WTC11 (cell line): ENCODE measurements at regions not wholly inside any gene's neighbourhood (a gene's known extent, or its start where the extent isn't known, plus 50 kb on each side); places are given as distances from the start of the nearest gene placed in this dataset.

Experiments used
- ATAC-seq: fragments of 200-7000 bp; cut with Tn5 transposase; 2 replicates; pipeline ENCODE4 v1.10.0; 2021; ENCODE audit warnings: mild to moderate bottlenecking, moderate library complexity
- CTCF ChIA-PET: fragments of 300-600 bp; sonication (Branson Sonifier 250); formaldehyde crosslinking; loops from one replicate; lab custom pipeline; 2021; ENCODE audit warnings: antibody characterized with exemption; lab: Charles Lee
- POLR2A ChIA-PET: fragments of 350-600 bp; sonication (Branson Sonifier 250); formaldehyde crosslinking; loops from one replicate; lab custom pipeline; 2021; ENCODE audit warnings: antibody characterized with exemption; lab: Charles Lee
- DNase-seq: peaks from one replicate; pipeline ENCODE4 v3.0.0; 2021; ENCODE audit warnings: low spot score
- H3K27ac Mint-ChIP-seq: 2 replicates; pipeline ENCODE4 v1.8.0; 2021; ENCODE audit warnings: mixed read lengths
- H3K27me3 Mint-ChIP-seq: 2 replicates; pipeline ENCODE4 v1.8.0; 2021; ENCODE audit warnings: low read depth, mild to moderate bottlenecking, moderate library complexity, mixed read lengths
- H3K36me3 Mint-ChIP-seq: 2 replicates; pipeline ENCODE4 v1.8.0; 2021; ENCODE audit warnings: mixed read lengths
- H3K4me1 Mint-ChIP-seq: 2 replicates; pipeline ENCODE4 v1.8.0; 2022; ENCODE audit warnings: mixed read lengths
- H3K4me3 Mint-ChIP-seq: 2 replicates; pipeline ENCODE4 v1.8.0; 2021; ENCODE audit warnings: mild to moderate bottlenecking, moderate library complexity, mixed read lengths
- H3K9me3 Mint-ChIP-seq: 2 replicates; pipeline ENCODE4 v1.8.0; 2021; ENCODE audit warnings: mixed read lengths
- ATF1 ChIP-seq: sonication (generic); formaldehyde crosslinking; IDR thresholded peaks from 2 replicates; pipeline ENCODE4 v1.8.1; 2023; ENCODE audit warnings: mild to moderate bottlenecking, moderate library complexity, missing genetic modification reagents
- ELF4 ChIP-seq: sonication (generic); formaldehyde crosslinking; IDR thresholded peaks from 2 replicates; pipeline ENCODE4 v1.8.1; 2022; ENCODE audit warnings: low read depth, mild to moderate bottlenecking, moderate library complexity, missing genetic modification reagents
- ETV6 ChIP-seq: sonication (generic); formaldehyde crosslinking; IDR thresholded peaks from 2 replicates; pipeline ENCODE4 v1.8.1; 2022; ENCODE audit warnings: mild to moderate bottlenecking, missing genetic modification reagents
- FOXP1 ChIP-seq: sonication (generic); formaldehyde crosslinking; IDR thresholded peaks from 2 replicates; pipeline ENCODE4 v1.8.0; 2022; ENCODE audit warnings: missing genetic modification reagents, mild to moderate bottlenecking, moderate library complexity, borderline replicate concordance
- JAZF1 ChIP-seq: fragments of 250-450 bp; sonication (Bioruptor Pico); IDR thresholded peaks from 2 replicates; pipeline ENCODE4 v1.9.0; 2021; ENCODE audit warnings: moderate library complexity, mild to moderate bottlenecking, inconsistent platforms
- JUN ChIP-seq: sonication (generic); formaldehyde crosslinking; IDR thresholded peaks from 2 replicates; pipeline ENCODE4 v1.8.0; 2023; ENCODE audit warnings: mild to moderate bottlenecking, missing genetic modification reagents
- NFYB ChIP-seq: sonication (generic); formaldehyde crosslinking; conservative IDR thresholded peaks from 2 replicates; pipeline ENCODE4 v1.8.0; 2022; ENCODE audit warnings: low read depth, missing genetic modification reagents
- NR3C1 ChIP-seq: sonication (generic); formaldehyde crosslinking; conservative IDR thresholded peaks from 2 replicates; pipeline ENCODE4 v1.8.1; 2023; ENCODE audit warnings: low read depth, mild to moderate bottlenecking, missing genetic modification reagents
- SP1 ChIP-seq: sonication (generic); formaldehyde crosslinking; conservative IDR thresholded peaks from 2 replicates; pipeline ENCODE4 v1.8.1; 2022; ENCODE audit warnings: missing genetic modification reagents
- TCF7 ChIP-seq: sonication (generic); formaldehyde crosslinking; IDR thresholded peaks from 2 replicates; pipeline ENCODE4 v1.8.0; 2022; ENCODE audit warnings: mild to moderate bottlenecking, low read depth, missing genetic modification reagents, moderate library complexity
- ZNF219 ChIP-seq: sonication (generic); formaldehyde crosslinking; IDR thresholded peaks from 2 replicates; pipeline ENCODE4 v1.8.0; 2023; ENCODE audit warnings: missing genetic modification reagents, mild to moderate bottlenecking, borderline replicate concordance
- ZNF232 ChIP-seq: sonication (generic); formaldehyde crosslinking; IDR thresholded peaks from 2 replicates; pipeline ENCODE4 v1.8.0; 2022; ENCODE audit warnings: mild to moderate bottlenecking, missing genetic modification reagents
- TF ChIP-seq, protein P1 (sequence below): sonication (generic); formaldehyde crosslinking; IDR thresholded peaks from 2 replicates; pipeline ENCODE4 v1.8.0; 2022; ENCODE audit warnings: mild to moderate bottlenecking, missing genetic modification reagents
- TF ChIP-seq, protein P2 (sequence below): fragments of 250-450 bp; sonication (Bioruptor Pico); conservative IDR thresholded peaks from 2 replicates; pipeline ENCODE4 v1.9.0; 2021; ENCODE audit warnings: mild to moderate bottlenecking
- TF ChIP-seq, protein P3 (sequence below): sonication (generic); formaldehyde crosslinking; conservative IDR thresholded peaks from 2 replicates; pipeline ENCODE4 v1.8.1; 2023; ENCODE audit warnings: mild to moderate bottlenecking, low read depth, missing genetic modification reagents, moderate library complexity
- TF ChIP-seq, protein P4 (sequence below): sonication (generic); formaldehyde crosslinking; IDR thresholded peaks from 2 replicates; pipeline ENCODE4 v1.8.0; 2023; ENCODE audit warnings: mild to moderate bottlenecking, missing genetic modification reagents
- TF ChIP-seq, protein P5 (sequence below): fragments of 250-450 bp; sonication (Bioruptor Pico); IDR thresholded peaks from 2 replicates; pipeline ENCODE4 v1.9.0; 2021; ENCODE audit warnings: mild to moderate bottlenecking, borderline replicate concordance

DNA sequence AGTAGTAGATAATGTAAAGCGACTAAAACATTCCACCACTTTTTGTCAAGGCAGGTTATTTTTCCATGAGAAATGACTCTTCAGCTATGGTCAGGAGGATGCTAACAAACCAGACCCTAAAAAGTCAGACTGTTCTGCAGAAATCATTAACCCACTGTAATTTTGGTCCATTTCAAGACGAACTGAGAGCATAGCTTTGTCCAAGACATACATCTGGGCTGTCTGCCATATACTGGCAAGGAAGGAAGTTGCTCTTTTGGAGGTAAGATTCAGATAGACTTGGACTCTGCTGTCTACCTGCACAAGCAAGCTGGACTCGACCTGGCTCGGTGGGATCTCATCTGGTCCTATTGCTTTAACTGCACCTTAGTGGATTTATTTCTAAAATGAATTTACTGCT is 207.8 kb downstream of the POSTN start:
- H3K27me3 Mint-ChIP-seq = no peaks in the 10 kb centered on the region
- peaks cover 10% of the 10 kb centered on the region for H3K4me1 Mint-ChIP-seq
- POLR2A ChIA-PET = no interaction called here
- no peak for DNase-seq
- H3K9me3 Mint-ChIP-seq = 0 out of 2 replicates have a peak, but pooled peaks cover 3% of the 10 kb centered on the region
- no peak overlapping the region for H3K4me3 Mint-ChIP-seq
- ATAC-seq = no peak
- TF ChIP-seq JUN (CRISPR knock-in tag) (no peak), TCF7 (CRISPR knock-in tag) (no peak), ATF1 (no peak), NFYB (CRISPR knock-in tag) (no peak), FOXP1 (CRISPR knock-in tag) (no peak), JAZF1 (CRISPR knock-in tag) (no peak), SP1 (CRISPR knock-in tag) (no peak), NR3C1 (CRISPR knock-in tag) (no peak), ETV6 (CRISPR knock-in tag) (no peak), ZNF232 (no peak), ZNF219 (no peak), ELF4 (no peak)
- TF ChIP-seq, protein P1, sequence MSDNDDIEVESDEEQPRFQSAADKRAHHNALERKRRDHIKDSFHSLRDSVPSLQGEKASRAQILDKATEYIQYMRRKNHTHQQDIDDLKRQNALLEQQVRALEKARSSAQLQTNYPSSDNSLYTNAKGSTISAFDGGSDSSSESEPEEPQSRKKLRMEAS (CRISPR knock-in tag) = no peak
- TF ChIP-seq, protein P2, sequence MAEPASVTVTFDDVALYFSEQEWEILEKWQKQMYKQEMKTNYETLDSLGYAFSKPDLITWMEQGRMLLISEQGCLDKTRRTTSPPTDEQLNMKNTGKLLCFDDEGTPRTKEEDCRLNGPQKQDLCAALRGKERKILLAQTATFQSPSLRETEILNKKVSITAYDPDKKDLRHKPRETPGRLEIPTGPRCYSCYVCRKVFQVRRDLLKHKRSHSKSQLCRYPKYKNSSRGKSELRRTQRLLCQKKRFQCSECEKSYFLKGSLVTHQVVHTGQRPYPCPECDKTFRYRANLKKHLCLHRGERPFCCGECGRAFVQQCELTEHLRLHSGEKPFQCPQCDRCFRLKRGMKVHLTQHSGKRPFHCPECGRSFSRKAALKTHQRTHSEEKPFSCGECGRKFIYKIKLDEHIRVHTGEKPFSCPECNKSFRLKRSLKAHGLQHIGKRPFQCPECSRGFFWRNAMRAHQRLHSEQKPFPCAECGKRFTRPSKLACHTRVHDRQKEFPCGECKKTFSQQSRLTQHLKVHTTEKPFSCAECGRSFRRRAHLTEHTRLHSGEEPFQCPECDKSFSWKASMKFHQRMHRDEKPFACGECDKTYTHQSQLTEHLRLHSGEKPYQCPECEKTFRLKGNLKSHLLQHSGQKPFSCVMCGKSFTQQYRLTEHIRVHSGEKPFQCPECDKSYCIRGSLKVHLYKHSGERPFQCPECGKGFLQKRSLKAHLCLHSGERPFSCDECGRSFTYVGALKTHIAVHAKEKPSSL (CRISPR knock-in tag) = no peak
- TF ChIP-seq, protein P3, sequence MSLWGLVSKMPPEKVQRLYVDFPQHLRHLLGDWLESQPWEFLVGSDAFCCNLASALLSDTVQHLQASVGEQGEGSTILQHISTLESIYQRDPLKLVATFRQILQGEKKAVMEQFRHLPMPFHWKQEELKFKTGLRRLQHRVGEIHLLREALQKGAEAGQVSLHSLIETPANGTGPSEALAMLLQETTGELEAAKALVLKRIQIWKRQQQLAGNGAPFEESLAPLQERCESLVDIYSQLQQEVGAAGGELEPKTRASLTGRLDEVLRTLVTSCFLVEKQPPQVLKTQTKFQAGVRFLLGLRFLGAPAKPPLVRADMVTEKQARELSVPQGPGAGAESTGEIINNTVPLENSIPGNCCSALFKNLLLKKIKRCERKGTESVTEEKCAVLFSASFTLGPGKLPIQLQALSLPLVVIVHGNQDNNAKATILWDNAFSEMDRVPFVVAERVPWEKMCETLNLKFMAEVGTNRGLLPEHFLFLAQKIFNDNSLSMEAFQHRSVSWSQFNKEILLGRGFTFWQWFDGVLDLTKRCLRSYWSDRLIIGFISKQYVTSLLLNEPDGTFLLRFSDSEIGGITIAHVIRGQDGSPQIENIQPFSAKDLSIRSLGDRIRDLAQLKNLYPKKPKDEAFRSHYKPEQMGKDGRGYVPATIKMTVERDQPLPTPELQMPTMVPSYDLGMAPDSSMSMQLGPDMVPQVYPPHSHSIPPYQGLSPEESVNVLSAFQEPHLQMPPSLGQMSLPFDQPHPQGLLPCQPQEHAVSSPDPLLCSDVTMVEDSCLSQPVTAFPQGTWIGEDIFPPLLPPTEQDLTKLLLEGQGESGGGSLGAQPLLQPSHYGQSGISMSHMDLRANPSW (CRISPR knock-in tag) = no peak
- TF ChIP-seq, protein P4, sequence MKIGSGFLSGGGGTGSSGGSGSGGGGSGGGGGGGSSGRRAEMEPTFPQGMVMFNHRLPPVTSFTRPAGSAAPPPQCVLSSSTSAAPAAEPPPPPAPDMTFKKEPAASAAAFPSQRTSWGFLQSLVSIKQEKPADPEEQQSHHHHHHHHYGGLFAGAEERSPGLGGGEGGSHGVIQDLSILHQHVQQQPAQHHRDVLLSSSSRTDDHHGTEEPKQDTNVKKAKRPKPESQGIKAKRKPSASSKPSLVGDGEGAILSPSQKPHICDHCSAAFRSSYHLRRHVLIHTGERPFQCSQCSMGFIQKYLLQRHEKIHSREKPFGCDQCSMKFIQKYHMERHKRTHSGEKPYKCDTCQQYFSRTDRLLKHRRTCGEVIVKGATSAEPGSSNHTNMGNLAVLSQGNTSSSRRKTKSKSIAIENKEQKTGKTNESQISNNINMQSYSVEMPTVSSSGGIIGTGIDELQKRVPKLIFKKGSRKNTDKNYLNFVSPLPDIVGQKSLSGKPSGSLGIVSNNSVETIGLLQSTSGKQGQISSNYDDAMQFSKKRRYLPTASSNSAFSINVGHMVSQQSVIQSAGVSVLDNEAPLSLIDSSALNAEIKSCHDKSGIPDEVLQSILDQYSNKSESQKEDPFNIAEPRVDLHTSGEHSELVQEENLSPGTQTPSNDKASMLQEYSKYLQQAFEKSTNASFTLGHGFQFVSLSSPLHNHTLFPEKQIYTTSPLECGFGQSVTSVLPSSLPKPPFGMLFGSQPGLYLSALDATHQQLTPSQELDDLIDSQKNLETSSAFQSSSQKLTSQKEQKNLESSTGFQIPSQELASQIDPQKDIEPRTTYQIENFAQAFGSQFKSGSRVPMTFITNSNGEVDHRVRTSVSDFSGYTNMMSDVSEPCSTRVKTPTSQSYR = no peak
- TF ChIP-seq, protein P5, sequence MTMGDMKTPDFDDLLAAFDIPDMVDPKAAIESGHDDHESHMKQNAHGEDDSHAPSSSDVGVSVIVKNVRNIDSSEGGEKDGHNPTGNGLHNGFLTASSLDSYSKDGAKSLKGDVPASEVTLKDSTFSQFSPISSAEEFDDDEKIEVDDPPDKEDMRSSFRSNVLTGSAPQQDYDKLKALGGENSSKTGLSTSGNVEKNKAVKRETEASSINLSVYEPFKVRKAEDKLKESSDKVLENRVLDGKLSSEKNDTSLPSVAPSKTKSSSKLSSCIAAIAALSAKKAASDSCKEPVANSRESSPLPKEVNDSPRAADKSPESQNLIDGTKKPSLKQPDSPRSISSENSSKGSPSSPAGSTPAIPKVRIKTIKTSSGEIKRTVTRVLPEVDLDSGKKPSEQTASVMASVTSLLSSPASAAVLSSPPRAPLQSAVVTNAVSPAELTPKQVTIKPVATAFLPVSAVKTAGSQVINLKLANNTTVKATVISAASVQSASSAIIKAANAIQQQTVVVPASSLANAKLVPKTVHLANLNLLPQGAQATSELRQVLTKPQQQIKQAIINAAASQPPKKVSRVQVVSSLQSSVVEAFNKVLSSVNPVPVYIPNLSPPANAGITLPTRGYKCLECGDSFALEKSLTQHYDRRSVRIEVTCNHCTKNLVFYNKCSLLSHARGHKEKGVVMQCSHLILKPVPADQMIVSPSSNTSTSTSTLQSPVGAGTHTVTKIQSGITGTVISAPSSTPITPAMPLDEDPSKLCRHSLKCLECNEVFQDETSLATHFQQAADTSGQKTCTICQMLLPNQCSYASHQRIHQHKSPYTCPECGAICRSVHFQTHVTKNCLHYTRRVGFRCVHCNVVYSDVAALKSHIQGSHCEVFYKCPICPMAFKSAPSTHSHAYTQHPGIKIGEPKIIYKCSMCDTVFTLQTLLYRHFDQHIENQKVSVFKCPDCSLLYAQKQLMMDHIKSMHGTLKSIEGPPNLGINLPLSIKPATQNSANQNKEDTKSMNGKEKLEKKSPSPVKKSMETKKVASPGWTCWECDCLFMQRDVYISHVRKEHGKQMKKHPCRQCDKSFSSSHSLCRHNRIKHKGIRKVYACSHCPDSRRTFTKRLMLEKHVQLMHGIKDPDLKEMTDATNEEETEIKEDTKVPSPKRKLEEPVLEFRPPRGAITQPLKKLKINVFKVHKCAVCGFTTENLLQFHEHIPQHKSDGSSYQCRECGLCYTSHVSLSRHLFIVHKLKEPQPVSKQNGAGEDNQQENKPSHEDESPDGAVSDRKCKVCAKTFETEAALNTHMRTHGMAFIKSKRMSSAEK = no peak
- CTCF ChIA-PET = no interaction called here
- H3K27ac Mint-ChIP-seq = no peak overlapping the region
- no peaks in the 10 kb centered on the region for H3K36me3 Mint-ChIP-seq
